ENCODE measurements at regions not wholly inside any gene's neighbourhood (a gene's known extent, or its start where the extent isn't known, plus 50 kb on each side); places are given as distances from the start of the nearest gene placed in this dataset.

GRCh38 chr1:229207916-229208315 lies 63.0 kb upstream of the RAB4A start:
- in situ Hi-C loops (cut with HindIII; ENCODE audit: low sequenced_read_pairs) = no loop called here
- no peak for DNase-seq (ENCODE audit: low spot score)

- no peak for DNase-seq (ENCODE audit: low spot score)
- in situ Hi-C loops (cut with HindIII; ENCODE audit: low sequenced_read_pairs) = no loop called here
Observed at GRCh38 chr1:229208481-229208880, 62.4 kb upstream of the RAB4A start.

- DNase-seq (ENCODE audit: low spot score) = no peak
- in situ Hi-C loops (cut with HindIII; ENCODE audit: low sequenced_read_pairs) = no loop called here
Observed at GRCh38 chr1:229209386-229209785, 61.5 kb upstream of the RAB4A start.

GRCh38 chr1:229209816-229210215 lies 61.1 kb upstream of the RAB4A start:
- in situ Hi-C loops (cut with HindIII; ENCODE audit: low sequenced_read_pairs) = no loop called here
- no peak for DNase-seq (ENCODE audit: low spot score)

GRCh38 chr1:229210844-229211243 lies 60.1 kb upstream of the RAB4A start:
- no peak for DNase-seq (ENCODE audit: low spot score)
- in situ Hi-C loops (cut with HindIII; ENCODE audit: low sequenced_read_pairs) = no loop called here

- no peak for DNase-seq (ENCODE audit: low spot score)
- in situ Hi-C loops (cut with HindIII; ENCODE audit: low sequenced_read_pairs) = no loop called here
Observed at GRCh38 chr1:229213797-229214196, 57.1 kb upstream of the RAB4A start.

- in situ Hi-C loops (cut with HindIII; ENCODE audit: low sequenced_read_pairs) = no loop called here
- no peak for DNase-seq (ENCODE audit: low spot score)
Observed at GRCh38 chr1:229217716-229218115, 53.2 kb upstream of the RAB4A start.

GRCh38 chr1:229218612-229219025 lies 52.3 kb upstream of the RAB4A start:
- DNase-seq (ENCODE audit: low spot score) = no peak
- in situ Hi-C loops (cut with HindIII; ENCODE audit: low sequenced_read_pairs) = no loop called here

GRCh38 chr1:229220163-229220846 lies 50.6 kb upstream of the RAB4A start:
- DNase-seq (ENCODE audit: low spot score) = no peak
- in situ Hi-C loops (cut with HindIII; ENCODE audit: low sequenced_read_pairs) = no loop called here

GRCh38 chr1:229221106-229222019 lies 49.5 kb upstream of the RAB4A start:
- DNase-seq (ENCODE audit: low spot score) = no peak
- in situ Hi-C loops (cut with HindIII; ENCODE audit: low sequenced_read_pairs) = no loop called here
